GM12892 (cell line): ENCODE measurements at regions not wholly inside any gene's neighbourhood (a gene's known extent, or its start where the extent isn't known, plus 50 kb on each side); places are given as distances from the start of the nearest gene placed in this dataset.

Experiments
- DNase-seq: peaks from one replicate; pipeline ENCODE4 v3.0.0; 2011; ENCODE audit not compliant: insufficient read length
- FAIRE-seq: peaks from 2 replicates; lab custom pipeline; 2011; peaks lifted over from hg19 to GRCh38; lab: Jason Lieb, UNC
- POLR2A ChIP-seq: IDR thresholded peaks from 2 replicates; pipeline ENCODE4 v1.6.1; 2011; ENCODE audit warnings: low read depth, low read length, control low read depth
- POLR2AphosphoS5 ChIP-seq: IDR thresholded peaks from 2 replicates; pipeline ENCODE4 v1.6.1; 2011; ENCODE audit warnings: low read depth, low read length, control low read depth
- TAF1 ChIP-seq: IDR thresholded peaks from 2 replicates; pipeline ENCODE4 v1.6.1; 2011; ENCODE audit warnings: low read depth, mild to moderate bottlenecking, control low read depth, low read length, borderline replicate concordance

GRCh38 chr18:37987901-37988300 is 422.3 kb upstream of the CELF4 start:
- TF ChIP-seq POLR2AphosphoS5, result no peak
- TF ChIP-seq TAF1, result no peak
- TF ChIP-seq POLR2A, result no peak
- DNase-seq, result no peak
- no peak for FAIRE-seq

GRCh38 chr18:37986665-37987064 is 421.1 kb upstream of the CELF4 start:
- DNase-seq (no peak), FAIRE-seq (no peak)

GRCh38 chr18:37985126-37985525 is 419.5 kb upstream of the CELF4 start:
- FAIRE-seq (no peak), DNase-seq (no peak)

More at GRCh38 chr18:37986665-37987064, 421.1 kb upstream of the CELF4 start:
- TF ChIP-seq TAF1 (no peak), POLR2AphosphoS5 (no peak), POLR2A (no peak)

DNA sequence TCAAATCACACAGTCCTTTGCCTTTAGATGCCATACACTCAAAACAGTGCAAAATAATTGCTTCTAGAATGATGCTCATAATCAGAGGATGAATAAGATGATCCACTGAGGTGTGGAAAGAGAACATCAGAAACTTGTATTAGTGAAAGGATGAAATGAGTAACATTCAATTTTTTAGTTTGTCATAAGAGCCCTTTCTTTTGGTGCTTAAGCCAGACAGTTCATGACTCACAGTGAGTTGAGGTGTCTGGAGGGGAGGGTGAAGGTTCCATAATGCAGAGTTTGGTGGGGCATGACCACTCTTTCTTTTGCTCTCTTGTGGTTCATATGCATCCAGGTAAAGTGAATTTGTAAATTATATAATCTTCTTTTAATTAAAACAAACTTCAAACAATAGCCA is 415.0 kb upstream of the CELF4 start:
- TF ChIP-seq POLR2AphosphoS5, result no peak
- no peak for TF ChIP-seq TAF1
- DNase-seq (no peak), FAIRE-seq (no peak)

More at GRCh38 chr18:37985126-37985525, 419.5 kb upstream of the CELF4 start:
- TF ChIP-seq POLR2AphosphoS5, result no peak
- no peak for TF ChIP-seq POLR2A
- no peak for TF ChIP-seq TAF1

DNA sequence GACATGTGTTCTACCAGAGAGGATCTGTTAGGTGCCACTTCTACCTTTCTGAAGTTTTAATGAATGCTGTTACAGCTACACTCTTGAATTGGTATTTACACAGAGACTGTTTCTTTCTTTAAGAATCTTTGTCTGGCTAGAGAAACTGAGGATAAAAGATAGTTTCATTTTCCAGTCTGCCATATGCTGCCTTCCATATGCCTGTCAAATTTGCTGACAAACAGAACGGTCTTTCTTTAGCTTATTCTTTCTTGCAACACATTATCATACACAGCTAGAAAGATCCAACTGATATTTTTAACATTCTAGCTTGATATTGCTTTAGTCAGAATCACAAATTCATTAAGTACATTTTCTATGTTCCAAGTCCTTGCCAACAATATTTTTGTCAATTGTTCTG is 409.8 kb upstream of the CELF4 start:
- FAIRE-seq (no peak), DNase-seq (no peak)
- TF ChIP-seq POLR2AphosphoS5, result no peak
- no peak for TF ChIP-seq TAF1
- no peak for TF ChIP-seq POLR2A

DNA sequence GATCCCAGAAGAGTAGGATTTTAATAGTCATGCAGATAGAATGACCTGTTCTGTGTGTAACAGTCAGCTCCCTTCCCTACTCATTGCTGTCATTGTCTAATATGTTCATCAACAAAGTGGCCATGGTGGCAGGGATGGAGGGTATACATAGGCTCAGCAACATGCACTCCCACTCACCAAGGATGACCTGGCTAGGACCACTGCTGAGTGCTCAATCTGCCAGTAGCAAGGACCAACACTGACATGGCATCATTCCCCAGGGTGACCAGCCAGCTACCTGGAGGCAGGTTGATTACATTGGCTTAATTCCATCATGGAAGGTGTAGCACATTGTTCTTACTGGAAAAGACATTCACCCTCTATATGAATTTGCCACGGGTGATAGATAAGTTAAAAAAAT is 401.7 kb upstream of the CELF4 start:
- FAIRE-seq (no peak), DNase-seq (no peak)
- TF ChIP-seq TAF1, result no peak
- no peak for TF ChIP-seq POLR2A
- TF ChIP-seq POLR2AphosphoS5, result no peak

DNA sequence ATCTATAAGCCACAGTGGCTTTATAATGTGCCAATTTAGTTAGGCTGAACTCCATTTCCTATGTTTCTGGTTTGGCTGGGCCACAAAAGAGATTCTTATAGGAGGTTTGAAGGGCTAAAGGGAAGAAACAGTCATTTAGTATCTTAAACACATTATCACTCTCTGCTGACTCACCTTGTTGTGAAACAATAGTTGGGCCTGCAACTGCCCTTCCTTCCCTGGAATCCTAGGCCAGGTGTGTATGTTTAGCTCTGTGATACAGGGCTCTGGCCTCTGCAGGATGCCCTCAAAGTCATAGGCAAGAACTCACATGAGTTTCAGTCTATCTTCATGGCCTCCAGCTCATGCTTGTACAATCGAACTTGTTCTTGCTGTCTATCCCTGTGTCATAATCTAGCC is 400.0 kb upstream of the CELF4 start:
- FAIRE-seq (no peak), DNase-seq (no peak)
- TF ChIP-seq POLR2AphosphoS5, result no peak
- TF ChIP-seq TAF1, result no peak
- TF ChIP-seq POLR2A, result no peak

GRCh38 chr18:37964885-37965571 is 399.4 kb upstream of the CELF4 start:
- FAIRE-seq (no peak), DNase-seq (no peak)
- TF ChIP-seq POLR2A, result no peak
- no peak for TF ChIP-seq POLR2AphosphoS5
- TF ChIP-seq TAF1, result no peak

DNA sequence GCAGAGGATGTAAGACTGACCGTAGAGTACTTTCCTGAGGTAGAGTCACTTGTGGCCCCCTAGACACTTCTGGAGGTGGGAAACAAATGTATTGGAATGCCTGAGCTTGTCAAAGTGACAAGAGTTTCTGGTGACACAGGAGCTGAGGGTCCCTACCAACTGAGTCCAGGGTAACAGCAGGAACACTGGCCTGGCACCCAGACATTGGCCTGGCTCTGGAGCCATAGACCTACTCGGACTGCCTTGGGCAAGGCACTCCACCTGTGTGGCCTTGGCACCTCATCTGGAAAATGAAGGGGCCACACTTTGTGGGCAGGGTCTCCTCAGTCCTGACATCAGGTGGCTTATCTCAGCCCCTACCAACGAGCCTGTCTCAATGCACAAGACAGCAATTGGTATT is 398.2 kb upstream of the CELF4 start:
- TF ChIP-seq TAF1, result no peak
- TF ChIP-seq POLR2A, result no peak
- no peak for TF ChIP-seq POLR2AphosphoS5
- no peak for DNase-seq
- no peak for FAIRE-seq

- FAIRE-seq (no peak), DNase-seq (no peak)
- TF ChIP-seq TAF1 (no peak), POLR2AphosphoS5 (no peak), POLR2A (no peak)
Measured at GRCh38 chr18:37962316-37962966, 396.8 kb upstream of the CELF4 start.

DNA sequence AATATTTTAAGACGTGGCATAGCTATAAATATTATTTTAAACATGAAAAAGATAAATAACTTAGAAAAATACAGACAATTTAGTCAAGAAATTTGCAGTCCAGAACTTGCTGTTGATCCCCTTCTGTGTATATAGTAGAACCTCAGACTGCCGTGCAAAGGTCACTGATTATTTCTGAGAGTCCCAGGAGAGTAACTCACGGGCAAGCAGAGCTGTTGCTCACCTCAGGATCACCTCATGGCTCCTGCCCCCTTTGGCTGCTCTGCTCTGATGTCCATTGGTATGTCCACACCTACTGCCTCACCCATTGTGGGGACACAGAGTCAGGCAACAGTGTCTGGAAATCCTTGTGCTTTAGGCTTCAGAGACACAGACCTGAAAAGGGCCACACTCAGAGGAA is 392.9 kb upstream of the CELF4 start:
- DNase-seq (no peak), FAIRE-seq (no peak)

DNA sequence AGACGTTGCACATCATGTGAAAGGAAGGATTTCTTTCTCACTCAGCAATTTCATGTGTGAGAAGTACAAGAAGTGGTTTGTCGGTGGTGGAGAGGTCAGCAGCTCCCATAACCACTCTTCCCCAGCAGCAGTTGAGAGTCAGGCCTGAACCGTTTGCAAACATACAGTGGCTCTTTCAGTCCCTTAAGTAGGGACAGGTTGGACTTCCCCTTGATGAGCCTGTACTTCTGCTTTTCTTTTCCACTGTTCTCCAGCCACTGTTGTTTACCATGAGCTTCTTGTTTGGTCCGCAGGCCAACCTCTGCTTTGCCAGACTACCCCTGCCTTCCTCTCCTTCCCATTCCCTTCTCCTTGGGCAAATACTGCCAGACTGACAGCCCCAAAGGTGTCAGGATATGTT is 391.3 kb upstream of the CELF4 start:
- FAIRE-seq, result no peak
- no peak for DNase-seq
- TF ChIP-seq POLR2AphosphoS5, result no peak

More for the DNA sequence above, 392.9 kb upstream of the CELF4 start:
- TF ChIP-seq TAF1, result no peak
- no peak for TF ChIP-seq POLR2A
- TF ChIP-seq POLR2AphosphoS5, result no peak

DNA sequence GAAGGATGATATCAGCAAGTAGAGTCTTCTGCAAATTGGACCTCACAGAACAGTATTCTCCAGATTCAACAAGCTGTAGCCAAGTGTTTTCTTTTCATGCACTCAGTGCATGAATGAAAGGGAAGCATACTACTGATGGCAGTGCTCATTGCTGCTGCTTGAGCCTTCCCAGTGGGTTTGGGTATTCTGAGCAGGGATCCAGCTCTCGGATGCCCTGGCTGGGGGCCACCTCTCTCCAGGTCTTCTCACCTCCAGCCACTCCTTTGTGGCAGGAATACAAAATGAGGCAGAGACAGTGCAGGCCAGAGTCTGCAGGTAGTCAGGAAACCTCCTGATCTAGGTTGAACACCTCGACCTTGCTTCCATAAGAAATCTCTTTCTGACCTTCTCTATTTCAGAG is 390.4 kb upstream of the CELF4 start:
- no peak for FAIRE-seq
- TF ChIP-seq TAF1 (no peak), POLR2A (no peak), POLR2AphosphoS5 (no peak)

GRCh38 chr18:37955201-37955600 is 389.6 kb upstream of the CELF4 start:
- FAIRE-seq (no peak), DNase-seq (no peak)
- TF ChIP-seq TAF1 (no peak), POLR2A (no peak), POLR2AphosphoS5 (no peak)

More for the DNA sequence above, 390.4 kb upstream of the CELF4 start:
- DNase-seq, result no peak

DNA sequence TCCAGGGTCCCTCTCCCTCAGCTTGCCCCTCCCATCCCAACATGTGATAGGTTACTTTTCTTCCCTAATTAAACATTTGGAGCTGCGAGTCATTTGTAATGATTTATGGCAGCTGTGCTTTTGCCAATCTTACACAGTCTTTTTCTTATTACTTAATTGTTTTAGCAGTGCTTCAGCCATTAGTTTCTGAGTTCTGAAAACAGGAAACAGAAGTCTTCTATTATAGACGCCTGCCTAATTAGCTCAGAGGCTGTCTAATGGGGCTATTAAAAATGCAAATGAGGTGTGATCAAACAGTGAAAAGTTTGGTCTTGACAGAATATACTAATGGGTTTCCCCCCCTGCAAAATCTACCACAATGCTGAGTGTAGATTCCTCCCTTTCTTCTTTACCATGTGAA is 388.3 kb upstream of the CELF4 start:
- TF ChIP-seq TAF1, result no peak
- TF ChIP-seq POLR2A, result no peak
- no peak for FAIRE-seq
- DNase-seq, result no peak
